ENCODE measurements at regions not wholly inside any gene's neighbourhood (a gene's known extent, or its start where the extent isn't known, plus 50 kb on each side); places are given as distances from the start of the nearest gene placed in this dataset.

GRCh38 chr4:166670341-166670740 is 564.0 kb downstream of the SPOCK3 start:
- no peak for TF ChIP-seq POLR2A (IDR thresholded peaks at IDR 0.05)
- no peak for TF ChIP-seq CTCF (IDR thresholded peaks at IDR 0.05)

All from testis (tissue), 2 donors.